OCI-LY1 (cell line): ENCODE measurements at regions not wholly inside any gene's neighbourhood (a gene's known extent, or its start where the extent isn't known, plus 50 kb on each side); places are given as distances from the start of the nearest gene placed in this dataset.

Source experiments
- H2AFZ ChIP-seq: fragments of 200-600 bp; sonication (generic), shearing (Covaris generic); 2 replicates; pipeline ENCODE4 v1.6.0; 2014; ENCODE audit warnings: antibody characterized with exemption, mild to moderate bottlenecking, low read length
- H3F3A ChIP-seq: fragments of 200-600 bp; sonication (generic), shearing (Covaris generic); 2 replicates; pipeline ENCODE4 v1.6.0; 2014; ENCODE audit warnings: mild to moderate bottlenecking, antibody characterized with exemption, low read length, moderate library complexity; ENCODE audit not compliant: insufficient read depth
- H3K27ac ChIP-seq: fragments of 200-600 bp; sonication (generic); 2 replicates; pipeline ENCODE4 v1.5.1; 2014; ENCODE audit warnings: low read length, mixed run types, mild to moderate bottlenecking, low read depth; ENCODE audit not compliant: poor library complexity, severe bottlenecking
- H3K27me3 ChIP-seq: fragments of 200-600 bp; sonication (generic); 2 replicates; pipeline ENCODE4 v1.6.0; 2014; ENCODE audit warnings: antibody characterized with exemption, mild to moderate bottlenecking, low read length, moderate library complexity; ENCODE audit not compliant: insufficient read depth
- H3K36me3 ChIP-seq: fragments of 200-600 bp; sonication (generic); 2 replicates; pipeline ENCODE4 v1.6.1; 2014; ENCODE audit warnings: mild to moderate bottlenecking, antibody characterized with exemption, low read length, moderate library complexity, mixed read lengths; ENCODE audit not compliant: insufficient read depth
- H3K4me1 ChIP-seq: fragments of 200-600 bp; sonication (generic); 2 replicates; pipeline ENCODE4 v1.5.1; 2014; ENCODE audit warnings: mild to moderate bottlenecking, low read length, moderate library complexity; ENCODE audit not compliant: insufficient read depth, severe bottlenecking
- H3K4me2 ChIP-seq: fragments of 200-600 bp; sonication (generic), shearing (Covaris generic); 2 replicates; pipeline ENCODE4 v1.6.1; 2014; ENCODE audit warnings: low read length
- H3K4me3 ChIP-seq: fragments of 200-600 bp; sonication (generic); 2 replicates; pipeline ENCODE4 v1.5.1; 2014; ENCODE audit warnings: low read length, low read depth, mild to moderate bottlenecking, mixed read lengths; ENCODE audit not compliant: poor library complexity, severe bottlenecking
- H3K79me2 ChIP-seq: fragments of 200-600 bp; shearing (Covaris generic); 2 replicates; pipeline ENCODE4 v1.6.1; 2016; ENCODE audit warnings: mixed run types, low read length, mixed read lengths; ENCODE audit not compliant: insufficient read depth
- H3K9ac ChIP-seq: fragments of 200-600 bp; sonication (generic), shearing (Covaris generic); 2 replicates; pipeline ENCODE4 v1.6.1; 2014; ENCODE audit warnings: mild to moderate bottlenecking, low read length, mixed read lengths
- H3K9me2 ChIP-seq: fragments of 200-600 bp; sonication (generic), shearing (Covaris generic); 2 replicates; pipeline ENCODE4 v1.6.1; 2014; ENCODE audit warnings: low read depth, mild to moderate bottlenecking, low read length, mixed read lengths
- H3K9me3 ChIP-seq: fragments of 200-600 bp; shearing (Covaris generic); 2 replicates; pipeline ENCODE4 v1.6.1; 2014; ENCODE audit warnings: low read length, mixed read lengths
- H4K20me1 ChIP-seq: fragments of 200-600 bp; sonication (generic), shearing (Covaris generic); 2 replicates; pipeline ENCODE4 v1.6.0; 2016; ENCODE audit warnings: mild to moderate bottlenecking, low read length; ENCODE audit not compliant: insufficient read depth
- EZH2 ChIP-seq: fragments of 200-600 bp; sonication (generic), shearing (Covaris generic); IDR thresholded peaks from 2 replicates; pipeline ENCODE4 v1.8.0; 2017; ENCODE audit warnings: borderline replicate concordance, mixed run types, mild to moderate bottlenecking, antibody characterized with exemption, low read length, moderate library complexity, mixed read lengths
- TF ChIP-seq, protein P1 (sequence below): fragments of 200-600 bp; sonication (generic), shearing (Covaris generic); IDR thresholded peaks from 2 replicates; pipeline ENCODE4 v1.5.1; 2017; ENCODE audit warnings: mild to moderate bottlenecking, antibody characterized with exemption, low read length, moderate library complexity, mixed read lengths

DNA sequence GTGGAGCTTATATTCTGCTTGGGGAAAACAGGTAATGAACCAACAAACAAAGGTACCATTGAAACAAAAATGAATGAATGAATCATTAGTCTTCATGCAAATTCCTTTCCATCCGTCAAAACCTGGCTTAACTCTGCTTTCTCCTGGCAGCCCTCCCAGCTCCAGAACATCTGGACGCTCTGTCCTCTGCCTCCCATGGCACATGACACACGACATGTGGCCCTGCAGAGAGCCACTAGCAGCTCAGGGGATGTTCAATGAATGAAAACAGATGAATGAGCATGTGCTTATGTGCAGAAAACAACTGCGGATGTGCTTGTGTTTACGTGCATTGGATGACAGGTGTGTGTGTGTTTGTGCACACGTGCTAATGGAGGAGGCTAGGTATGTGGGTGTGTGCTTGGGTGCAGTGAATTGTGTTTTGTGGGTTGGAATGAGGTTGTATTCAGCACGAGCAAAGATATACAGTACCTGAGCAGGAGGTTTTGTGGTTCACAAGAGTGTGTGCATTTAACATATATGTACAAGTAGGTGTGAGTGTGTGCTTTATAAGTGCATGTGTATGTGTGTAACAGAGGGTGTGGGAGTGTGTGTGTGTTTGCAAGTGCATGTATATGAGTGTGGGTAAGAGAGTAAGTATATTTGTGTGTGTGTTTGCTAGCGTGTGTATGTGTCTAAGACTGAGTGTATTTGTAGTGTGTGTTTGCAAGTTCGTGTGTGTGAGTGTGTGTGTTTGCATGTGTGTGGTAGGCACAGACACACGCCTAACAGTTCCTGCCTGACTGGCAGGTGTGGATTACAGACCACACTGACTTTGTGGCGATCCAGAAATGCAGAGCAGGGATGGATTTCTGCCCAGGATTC, 374.1 kb upstream of the SULF2 start:
- H3K4me2 ChIP-seq: no peak overlapping the region
- no peaks in the 10 kb centered on the region for H3K9me3 ChIP-seq
- no peaks in the 10 kb centered on the region for H3K36me3 ChIP-seq
- H4K20me1 ChIP-seq: no peaks in the 10 kb centered on the region
- H3K9me2 ChIP-seq: no peaks in the 10 kb centered on the region
- no peak overlapping the region for H2AFZ ChIP-seq
- no peak for TF ChIP-seq EZH2
- TF ChIP-seq, protein P1, sequence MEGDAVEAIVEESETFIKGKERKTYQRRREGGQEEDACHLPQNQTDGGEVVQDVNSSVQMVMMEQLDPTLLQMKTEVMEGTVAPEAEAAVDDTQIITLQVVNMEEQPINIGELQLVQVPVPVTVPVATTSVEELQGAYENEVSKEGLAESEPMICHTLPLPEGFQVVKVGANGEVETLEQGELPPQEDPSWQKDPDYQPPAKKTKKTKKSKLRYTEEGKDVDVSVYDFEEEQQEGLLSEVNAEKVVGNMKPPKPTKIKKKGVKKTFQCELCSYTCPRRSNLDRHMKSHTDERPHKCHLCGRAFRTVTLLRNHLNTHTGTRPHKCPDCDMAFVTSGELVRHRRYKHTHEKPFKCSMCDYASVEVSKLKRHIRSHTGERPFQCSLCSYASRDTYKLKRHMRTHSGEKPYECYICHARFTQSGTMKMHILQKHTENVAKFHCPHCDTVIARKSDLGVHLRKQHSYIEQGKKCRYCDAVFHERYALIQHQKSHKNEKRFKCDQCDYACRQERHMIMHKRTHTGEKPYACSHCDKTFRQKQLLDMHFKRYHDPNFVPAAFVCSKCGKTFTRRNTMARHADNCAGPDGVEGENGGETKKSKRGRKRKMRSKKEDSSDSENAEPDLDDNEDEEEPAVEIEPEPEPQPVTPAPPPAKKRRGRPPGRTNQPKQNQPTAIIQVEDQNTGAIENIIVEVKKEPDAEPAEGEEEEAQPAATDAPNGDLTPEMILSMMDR: no peak
- H3K27me3 ChIP-seq: no peaks in the 10 kb centered on the region
- no peak overlapping the region for H3K27ac ChIP-seq
- H3K4me3 ChIP-seq: no peak overlapping the region
- H3K79me2 ChIP-seq: no peaks in the 10 kb centered on the region
- H3F3A ChIP-seq: no peaks in the 10 kb centered on the region
- H3K4me1 ChIP-seq: no peaks in the 10 kb centered on the region
- H3K9ac ChIP-seq: no peak overlapping the region

DNA sequence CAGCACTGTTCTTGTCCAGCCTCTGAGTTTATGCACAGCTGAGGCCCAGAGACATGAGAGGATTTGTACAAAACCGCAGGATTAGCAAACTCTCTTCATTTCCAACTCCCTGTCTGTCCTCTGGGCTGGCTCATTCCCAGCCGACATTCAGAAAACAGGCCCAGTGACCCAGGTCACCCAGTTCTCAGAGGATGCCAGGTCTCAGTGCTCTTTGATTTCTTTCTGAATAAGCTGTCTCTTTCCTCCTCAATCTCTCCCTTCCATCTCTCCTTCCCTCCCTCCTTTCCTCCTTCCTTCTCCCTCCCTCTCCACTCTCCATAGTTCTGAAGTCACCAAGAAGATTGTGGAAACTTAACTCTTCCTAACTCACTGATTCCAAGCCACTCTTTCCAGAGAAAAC, 372.7 kb upstream of the SULF2 start:
- Histone ChIP-seq H3K36me3 (no peaks in the 10 kb centered on the region), H4K20me1 (no peaks in the 10 kb centered on the region), H3K9me3 (no peaks in the 10 kb centered on the region), H3K9me2 (no peaks in the 10 kb centered on the region), H3F3A (no peaks in the 10 kb centered on the region), H3K4me2 (no peak overlapping the region), H3K79me2 (no peaks in the 10 kb centered on the region), H2AFZ (no peak overlapping the region), H3K4me1 (no peaks in the 10 kb centered on the region), H3K9ac (no peak overlapping the region), H3K27ac (no peak overlapping the region), H3K4me3 (no peak overlapping the region), H3K27me3 (no peaks in the 10 kb centered on the region)
- TF ChIP-seq, protein P1: no peak
- TF ChIP-seq EZH2: no peak

DNA sequence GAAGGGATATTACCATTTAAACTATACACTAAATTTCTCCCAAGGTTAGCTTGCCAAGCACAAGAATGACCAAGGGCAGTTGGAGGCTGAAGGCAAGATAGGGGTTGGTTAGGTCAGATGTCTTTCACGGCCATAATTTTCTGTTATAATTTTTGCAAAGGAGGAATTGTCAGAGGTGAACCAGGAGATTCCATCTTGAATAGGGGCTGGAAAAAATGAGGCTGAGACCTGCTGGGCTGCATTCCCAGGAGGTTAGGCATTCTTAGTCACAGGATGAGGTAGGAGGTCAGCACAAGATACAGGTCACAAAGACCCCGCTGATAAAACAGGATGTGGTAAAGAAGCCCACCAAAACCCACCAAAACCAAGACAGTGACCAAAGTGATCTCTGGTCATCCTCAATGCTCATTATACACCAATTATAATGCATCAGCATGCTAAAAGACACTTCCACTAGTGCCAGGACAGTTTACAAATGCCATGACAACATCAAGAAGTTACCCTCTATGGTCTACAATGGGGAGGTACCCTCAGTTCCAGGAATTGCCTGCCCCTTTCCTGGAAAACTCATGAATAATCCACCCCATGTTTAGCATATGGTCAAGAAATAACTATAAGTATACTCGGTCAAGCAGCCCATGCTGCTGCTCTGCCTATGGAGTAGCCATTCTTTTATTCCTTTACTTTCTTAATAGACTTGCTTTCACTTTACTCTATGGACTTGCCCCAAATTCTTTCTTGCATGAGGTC, 371.8 kb upstream of the SULF2 start:
- Histone ChIP-seq H3K4me2 (no peak overlapping the region), H3K27ac (no peak overlapping the region), H3K4me3 (no peak overlapping the region), H2AFZ (no peak overlapping the region), H3K36me3 (no peaks in the 10 kb centered on the region), H3K9me3 (no peaks in the 10 kb centered on the region), H3K4me1 (no peaks in the 10 kb centered on the region), H3K27me3 (no peaks in the 10 kb centered on the region), H3K9me2 (no peaks in the 10 kb centered on the region), H4K20me1 (no peaks in the 10 kb centered on the region), H3K9ac (no peak overlapping the region), H3K79me2 (no peaks in the 10 kb centered on the region), H3F3A (no peaks in the 10 kb centered on the region)
- no peak for TF ChIP-seq EZH2
- TF ChIP-seq, protein P1: no peak
